DND-41 (cell line): ENCODE measurements at regions not wholly inside any gene's neighbourhood (a gene's known extent, or its start where the extent isn't known, plus 50 kb on each side); places are given as distances from the start of the nearest gene placed in this dataset.

ENCODE experiments used
- ATAC-seq: fragments of 200-7000 bp; cut with Tn5 transposase; 3 replicates; pipeline ENCODE4 v1.9.1; 2021; ENCODE audit warnings: low read depth; ENCODE audit not compliant: insufficient read depth
- DNase-seq: peaks from one replicate; pipeline ENCODE4 v3.0.0-alpha.2; 2020
- H2AFZ ChIP-seq: 2 replicates; pipeline ENCODE4 v1.6.0; 2012; ENCODE audit warnings: low read depth, low read length
- H3K27ac ChIP-seq: 2 replicates; pipeline ENCODE4 v1.5.1; 2012; ENCODE audit warnings: low read length, inconsistent platforms
- H3K27me3 ChIP-seq: fragments of 200-600 bp; sonication (generic); 2 replicates; pipeline ENCODE4 v1.6.0; 2012; ENCODE audit warnings: low read length, mild to moderate bottlenecking, inconsistent platforms; ENCODE audit not compliant: insufficient read depth, poor library complexity
- H3K36me3 ChIP-seq: 2 replicates; pipeline ENCODE4 v1.5.1; 2012; ENCODE audit warnings: low read length, inconsistent platforms; ENCODE audit not compliant: insufficient read depth
- H3K4me1 ChIP-seq: 2 replicates; pipeline ENCODE4 v1.5.1; 2012; ENCODE audit warnings: mild to moderate bottlenecking, low read length; ENCODE audit not compliant: insufficient read depth
- H3K4me2 ChIP-seq: 2 replicates; pipeline ENCODE4 v1.6.0; 2012; ENCODE audit warnings: mild to moderate bottlenecking, moderate library complexity, low read length, inconsistent platforms; ENCODE audit not compliant: insufficient read depth
- H3K4me3 ChIP-seq, 2 experiments: fragments of 200-600 bp in 1 of 2; shearing (Covaris generic) in 1 of 2; 2 replicates each; pipeline ENCODE4 v1.5.1; 2012 to 2016; ENCODE audit warnings: inconsistent platforms in 2 of 2, low read length in 2 of 2, mild to moderate bottlenecking in 2 of 2, low read depth in 1 of 2, moderate library complexity in 1 of 2
- H3K79me2 ChIP-seq: 2 replicates; pipeline ENCODE4 v1.6.0; 2012; ENCODE audit warnings: low read length, inconsistent platforms; ENCODE audit not compliant: insufficient read depth
- H3K9ac ChIP-seq: 2 replicates; pipeline ENCODE4 v1.6.0; 2012; ENCODE audit warnings: low read depth, mild to moderate bottlenecking, inconsistent platforms, low read length, moderate library complexity
- H3K9me3 ChIP-seq: 2 replicates; pipeline ENCODE4 v1.5.1; 2012; ENCODE audit warnings: low read length, moderate library complexity, mild to moderate bottlenecking, inconsistent platforms; ENCODE audit not compliant: insufficient read depth, severe bottlenecking
- H4K20me1 ChIP-seq: 2 replicates; pipeline ENCODE4 v1.6.0; 2012; ENCODE audit warnings: low read length; ENCODE audit not compliant: insufficient read depth
- EZH2 ChIP-seq: IDR thresholded peaks from 3 replicates; pipeline ENCODE4 v1.6.1; 2012; ENCODE audit warnings: borderline replicate concordance, low read depth, mild to moderate bottlenecking, moderate library complexity, low read length, inconsistent platforms; ENCODE audit not compliant: severe bottlenecking
- TF ChIP-seq, protein P1 (sequence below): IDR thresholded peaks from 2 replicates; pipeline ENCODE4 v1.5.1; 2012; ENCODE audit warnings: borderline replicate concordance, low read length, moderate library complexity, mild to moderate bottlenecking; ENCODE audit not compliant: poor library complexity, severe bottlenecking; ENCODE audit errors: extremely low read depth

DNA sequence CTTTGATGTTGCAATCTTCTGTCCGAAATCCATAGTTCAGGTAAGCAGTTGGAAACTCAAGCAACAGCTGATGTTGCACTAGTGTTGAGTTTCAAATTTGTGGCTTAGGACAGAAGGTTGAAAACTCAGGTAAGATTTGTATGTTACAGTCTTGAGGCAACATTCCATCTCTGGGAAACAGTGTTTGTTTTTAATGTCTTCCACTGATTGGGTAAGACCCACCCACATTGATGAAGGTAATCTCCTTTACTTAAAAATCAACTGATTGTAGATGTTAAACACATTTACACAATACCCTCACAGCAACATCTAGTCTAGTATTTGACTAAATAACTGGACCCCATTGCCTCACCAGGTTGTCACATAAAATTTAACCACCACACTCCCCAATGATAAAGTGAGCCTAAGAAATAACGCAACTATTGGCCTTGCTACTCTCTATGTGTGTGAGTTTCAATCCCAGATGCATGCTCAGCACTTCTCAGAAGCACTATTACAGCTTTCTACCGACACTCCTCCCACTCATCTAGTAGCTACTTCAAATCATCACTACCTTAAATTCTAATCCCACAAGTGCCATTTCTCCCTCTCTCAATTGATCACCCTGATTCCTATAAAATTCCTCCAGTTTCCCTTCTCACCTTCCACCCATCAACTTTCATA is 164.0 kb downstream of the MBD2 start:
- H3K4me3 ChIP-seq, result no peak overlapping the region
- no peaks in the 10 kb centered on the region for H3K9me3 ChIP-seq
- DNase-seq (no peak), ATAC-seq (no peak)
- H3K4me2 ChIP-seq, result no peak overlapping the region
- H2AFZ ChIP-seq, result no peak overlapping the region
- no peaks in the 10 kb centered on the region for H3K79me2 ChIP-seq
- H4K20me1 ChIP-seq, result no peaks in the 10 kb centered on the region
- no peaks in the 10 kb centered on the region for H3K27me3 ChIP-seq
- H3K27ac ChIP-seq, result no peak overlapping the region
- no peak overlapping the region for H3K9ac ChIP-seq
- no peak for TF ChIP-seq EZH2
- TF ChIP-seq, protein P1, sequence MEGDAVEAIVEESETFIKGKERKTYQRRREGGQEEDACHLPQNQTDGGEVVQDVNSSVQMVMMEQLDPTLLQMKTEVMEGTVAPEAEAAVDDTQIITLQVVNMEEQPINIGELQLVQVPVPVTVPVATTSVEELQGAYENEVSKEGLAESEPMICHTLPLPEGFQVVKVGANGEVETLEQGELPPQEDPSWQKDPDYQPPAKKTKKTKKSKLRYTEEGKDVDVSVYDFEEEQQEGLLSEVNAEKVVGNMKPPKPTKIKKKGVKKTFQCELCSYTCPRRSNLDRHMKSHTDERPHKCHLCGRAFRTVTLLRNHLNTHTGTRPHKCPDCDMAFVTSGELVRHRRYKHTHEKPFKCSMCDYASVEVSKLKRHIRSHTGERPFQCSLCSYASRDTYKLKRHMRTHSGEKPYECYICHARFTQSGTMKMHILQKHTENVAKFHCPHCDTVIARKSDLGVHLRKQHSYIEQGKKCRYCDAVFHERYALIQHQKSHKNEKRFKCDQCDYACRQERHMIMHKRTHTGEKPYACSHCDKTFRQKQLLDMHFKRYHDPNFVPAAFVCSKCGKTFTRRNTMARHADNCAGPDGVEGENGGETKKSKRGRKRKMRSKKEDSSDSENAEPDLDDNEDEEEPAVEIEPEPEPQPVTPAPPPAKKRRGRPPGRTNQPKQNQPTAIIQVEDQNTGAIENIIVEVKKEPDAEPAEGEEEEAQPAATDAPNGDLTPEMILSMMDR, result no peak
- no peaks in the 10 kb centered on the region for H3K4me1 ChIP-seq
- no peaks in the 10 kb centered on the region for H3K36me3 ChIP-seq

DNA sequence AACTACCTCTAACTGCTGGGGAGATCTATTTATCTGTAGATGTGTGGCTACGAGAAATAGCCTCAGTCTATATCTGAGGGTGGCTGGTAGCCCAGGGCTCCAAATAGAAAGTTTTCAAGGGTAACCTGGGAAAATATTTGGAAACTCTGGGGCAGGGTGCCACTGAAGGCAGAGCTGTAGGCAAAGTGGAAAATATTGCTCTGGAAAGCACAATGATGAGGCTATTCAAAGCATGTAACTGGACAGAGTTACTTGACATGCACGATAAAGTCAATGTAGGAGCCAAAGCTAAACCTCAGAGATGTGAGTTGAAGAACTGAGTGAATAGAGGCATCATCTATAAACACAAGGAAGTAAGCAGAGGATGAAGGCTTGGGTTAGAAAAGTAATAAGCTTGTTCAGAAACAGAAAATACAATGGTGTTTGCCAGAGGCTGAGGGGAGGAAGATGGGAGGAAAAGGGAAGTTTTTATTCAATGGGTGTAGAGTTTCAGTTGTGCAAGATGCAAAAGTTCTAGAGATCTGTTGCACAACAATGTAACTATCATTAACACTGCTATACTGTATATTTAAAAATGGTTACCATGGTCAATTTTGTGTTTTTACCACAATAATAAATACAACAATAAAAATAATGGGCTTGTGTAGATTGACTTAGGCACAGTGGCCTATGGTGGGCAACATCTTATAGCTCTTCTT is 171.6 kb downstream of the MBD2 start:
- no peak for ATAC-seq
- H3K4me1 ChIP-seq, result no peaks in the 10 kb centered on the region
- no peak overlapping the region for H3K27ac ChIP-seq
- no peak overlapping the region for H2AFZ ChIP-seq
- no peaks in the 10 kb centered on the region for H3K27me3 ChIP-seq
- no peaks in the 10 kb centered on the region for H4K20me1 ChIP-seq
- H3K4me2 ChIP-seq, result no peak overlapping the region
- no peak for TF ChIP-seq EZH2
- TF ChIP-seq, protein P1, result no peak
- DNase-seq, result no peak
- H3K79me2 ChIP-seq, result no peaks in the 10 kb centered on the region
- H3K36me3 ChIP-seq, result no peaks in the 10 kb centered on the region
- H3K4me3 ChIP-seq, result no peak overlapping the region
- H3K9ac ChIP-seq, result no peak overlapping the region
- H3K9me3 ChIP-seq, result no peaks in the 10 kb centered on the region

DNA sequence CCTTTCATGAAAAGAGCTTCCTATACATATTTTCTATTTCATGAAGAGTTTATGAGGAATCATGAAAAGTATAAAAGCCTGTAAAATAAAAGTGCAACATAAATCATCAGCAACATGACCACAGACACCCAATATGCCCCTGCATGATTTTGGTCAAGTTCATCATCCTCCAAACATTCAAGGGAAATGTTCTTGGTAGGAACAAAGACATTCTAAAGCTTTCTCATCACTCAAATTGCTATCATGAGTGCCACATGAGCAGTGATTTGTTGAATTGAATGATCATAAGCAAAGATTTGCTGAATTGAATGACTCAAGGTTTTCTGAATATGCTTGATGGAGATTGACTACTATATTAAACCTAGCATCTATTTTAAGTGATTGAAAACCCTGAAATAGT is 172.2 kb downstream of the MBD2 start:
- ATAC-seq (no peak), DNase-seq (no peak)
- H3K36me3 ChIP-seq, result no peaks in the 10 kb centered on the region
- no peaks in the 10 kb centered on the region for H3K27me3 ChIP-seq
- no peak overlapping the region for H3K4me2 ChIP-seq
- H3K9me3 ChIP-seq, result no peaks in the 10 kb centered on the region
- H3K27ac ChIP-seq, result no peak overlapping the region
- H2AFZ ChIP-seq, result no peak overlapping the region
- no peak overlapping the region for H3K4me3 ChIP-seq
- TF ChIP-seq, protein P1, result no peak
- TF ChIP-seq EZH2, result no peak
- H3K9ac ChIP-seq, result no peak overlapping the region
- no peaks in the 10 kb centered on the region for H3K79me2 ChIP-seq
- H3K4me1 ChIP-seq, result no peaks in the 10 kb centered on the region
- H4K20me1 ChIP-seq, result no peaks in the 10 kb centered on the region
